Erythroblast (primary cell): ENCODE measurements at regions not wholly inside any gene's neighbourhood (a gene's known extent, or its start where the extent isn't known, plus 50 kb on each side); places are given as distances from the start of the nearest gene placed in this dataset.

Source experiments
- DNase-seq, 2 experiments: peaks; one replicate each; lab custom pipeline; 2025; lab: John Stamatoyannopoulos, UW
- GATA1 ChIP-seq: IDR thresholded peaks from 2 replicates; pipeline ENCODE4 v1.6.1; 2011; ENCODE audit warnings: low read depth, mild to moderate bottlenecking, control low read depth, low read length, moderate library complexity
- POLR2A ChIP-seq: IDR thresholded peaks from 2 replicates; pipeline ENCODE4 v1.6.1; 2011; ENCODE audit warnings: mild to moderate bottlenecking, low read length

DNA sequence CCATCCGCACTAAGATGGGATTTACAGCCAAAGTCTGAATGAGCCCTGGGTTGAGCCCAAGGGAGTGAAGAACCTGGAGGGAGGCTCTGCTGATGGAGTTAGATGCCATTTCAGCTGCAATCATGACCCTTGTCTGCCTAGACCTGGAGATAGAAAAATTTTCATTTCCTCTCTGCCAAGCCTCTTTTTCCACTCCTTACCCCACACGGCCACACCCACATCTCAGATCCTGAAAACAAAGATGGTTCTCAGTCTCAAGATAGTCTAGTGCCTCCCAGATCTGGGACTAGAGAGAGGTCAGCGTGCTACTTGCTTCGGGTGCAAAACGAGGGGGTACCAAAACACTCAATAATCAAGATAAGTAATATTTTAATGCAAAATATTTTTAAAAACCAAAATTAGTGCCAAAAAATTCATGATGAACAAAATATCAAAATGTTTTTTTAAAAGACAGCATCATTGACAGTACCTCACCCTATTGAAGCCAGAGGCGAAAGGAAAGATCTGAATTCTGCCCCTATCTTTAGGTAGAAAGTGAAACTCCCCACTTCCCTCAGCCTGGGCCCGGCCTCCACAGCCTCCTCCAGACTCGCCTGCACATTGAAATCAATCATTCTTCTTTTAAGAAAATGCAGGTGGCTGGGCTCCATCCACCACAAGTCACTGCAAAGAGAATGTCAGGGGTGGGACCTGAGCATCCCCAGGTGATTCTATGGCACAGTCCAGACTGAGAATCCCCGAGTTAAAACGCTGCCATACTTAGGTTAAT, 57.8 kb upstream of the GPR45 start:
- TF ChIP-seq GATA1 = no peak
- no peak for TF ChIP-seq POLR2A
- no peak for DNase-seq

DNA sequence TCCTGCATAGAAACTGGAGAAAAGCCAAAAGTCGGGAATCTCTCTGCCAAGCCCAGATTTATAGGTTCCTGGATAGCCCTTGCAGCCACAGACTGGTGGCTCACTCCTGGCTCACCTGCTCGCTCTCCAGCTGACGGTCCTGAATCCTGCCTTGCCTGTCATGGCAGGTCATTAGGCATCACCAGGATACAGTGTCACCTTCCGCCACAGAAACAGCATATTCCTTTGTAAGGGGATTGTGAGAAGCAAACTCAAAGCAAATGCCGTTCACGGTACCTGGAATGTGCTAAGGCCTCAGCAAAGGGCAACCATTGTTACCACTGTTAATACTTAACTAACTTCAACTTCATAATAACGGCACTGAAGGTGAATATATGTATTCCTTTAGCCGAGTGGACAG, 57.1 kb upstream of the GPR45 start:
- DNase-seq = no peak
- TF ChIP-seq GATA1 (no peak), POLR2A (no peak)

DNA sequence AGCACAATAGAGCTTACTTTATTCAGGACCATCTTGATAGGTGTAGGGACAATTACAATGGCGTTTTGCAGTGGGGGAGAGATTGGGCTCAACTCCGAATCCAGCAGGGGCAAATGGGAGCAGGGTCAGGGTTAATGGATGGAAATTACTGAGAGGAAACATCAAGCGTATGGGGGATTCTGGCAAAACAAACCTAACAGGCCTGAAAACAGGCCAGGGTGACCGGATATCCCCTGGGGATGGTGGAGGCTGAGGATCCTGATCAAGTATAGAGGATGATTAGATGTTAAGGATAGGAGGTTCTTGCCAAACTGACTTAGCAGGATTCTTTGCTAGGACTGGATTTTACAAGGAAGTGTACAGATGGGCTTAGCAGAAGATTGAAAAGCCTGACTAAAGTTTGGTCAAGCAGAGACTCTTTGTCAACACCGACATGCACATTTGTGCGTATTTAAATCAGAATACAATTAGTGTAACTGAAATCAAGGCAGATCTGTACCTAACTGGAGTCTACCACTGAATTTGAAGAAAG, 54.5 kb upstream of the GPR45 start:
- no peak for TF ChIP-seq POLR2A
- TF ChIP-seq GATA1 = no peak
- no peak for DNase-seq

DNA sequence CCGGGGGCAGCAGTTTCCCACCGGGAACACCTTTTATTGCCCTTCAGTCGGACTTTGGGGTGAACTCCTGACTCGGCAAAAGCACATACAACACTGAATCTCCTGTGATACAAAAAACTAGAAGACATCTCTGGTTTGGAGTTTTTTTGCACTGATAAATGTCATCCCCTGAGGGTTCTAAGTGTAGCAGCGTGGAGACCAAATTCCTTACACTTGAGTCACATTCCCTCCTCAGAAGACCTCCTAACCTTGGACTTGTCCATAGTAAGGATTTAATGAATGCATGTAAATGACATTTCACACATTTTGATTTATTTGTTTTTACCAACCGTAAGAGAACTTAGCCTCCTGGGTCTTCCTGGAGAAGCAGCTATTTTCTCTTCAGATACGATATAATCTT, 54.0 kb upstream of the GPR45 start:
- no peak for DNase-seq
- TF ChIP-seq POLR2A = no peak
- TF ChIP-seq GATA1 = no peak

DNA sequence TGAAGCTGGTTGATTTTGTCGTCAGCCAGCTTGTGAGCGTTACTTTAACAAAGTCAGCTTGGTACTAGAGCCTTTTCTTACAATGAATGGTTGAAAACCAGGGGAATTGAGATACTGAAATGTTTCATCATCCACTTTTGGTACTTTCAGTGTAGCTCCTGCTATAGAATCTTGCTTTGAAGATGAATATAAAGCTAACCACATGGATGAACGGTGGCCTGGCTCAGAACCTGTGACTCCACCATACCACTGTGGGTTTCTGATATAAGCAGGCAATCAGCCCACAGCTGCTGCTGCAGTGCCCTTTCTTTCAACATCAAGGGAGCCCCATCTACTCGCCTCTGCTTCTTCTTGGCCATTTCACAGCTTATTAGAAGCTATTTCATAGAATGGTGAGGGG, 53.2 kb upstream of the GPR45 start:
- DNase-seq = no peak

More for the DNA sequence above, 53.2 kb upstream of the GPR45 start:
- TF ChIP-seq GATA1 = no peak
- no peak for TF ChIP-seq POLR2A
